Fibroblast of skin of right biceps (primary cell): ENCODE measurements at regions not wholly inside any gene's neighbourhood (a gene's known extent, or its start where the extent isn't known, plus 50 kb on each side); places are given as distances from the start of the nearest gene placed in this dataset.

Source experiments
- DNase-seq: peaks from one replicate; pipeline ENCODE4 v3.0.0-alpha.2; 2013

GRCh38 chr2:21646345-21646744, 522.6 kb downstream of the TDRD15 start:
- DNase-seq = no peak

GRCh38 chr2:21650569-21650968, 526.8 kb downstream of the TDRD15 start:
- peak; percentile 46 for DNase-seq

GRCh38 chr2:21655136-21655535, 531.4 kb downstream of the TDRD15 start:
- no peak for DNase-seq

- DNase-seq = no peak
Observed at GRCh38 chr2:21656330-21657075, 532.7 kb downstream of the TDRD15 start.

GRCh38 chr2:21657445-21657844, 533.7 kb downstream of the TDRD15 start:
- no peak for DNase-seq

GRCh38 chr2:21658269-21658668, 534.5 kb downstream of the TDRD15 start:
- no peak for DNase-seq

GRCh38 chr2:21658907-21659477, 535.2 kb downstream of the TDRD15 start:
- DNase-seq = no peak

GRCh38 chr2:21664083-21664482, 540.3 kb downstream of the TDRD15 start:
- no peak for DNase-seq

- DNase-seq = no peak
Observed at GRCh38 chr2:21667638-21668037, 543.9 kb downstream of the TDRD15 start.

- DNase-seq = no peak
Observed at GRCh38 chr2:21668078-21668710, 544.4 kb downstream of the TDRD15 start.

- DNase-seq = no peak
Observed at GRCh38 chr2:21676041-21676440, 552.3 kb downstream of the TDRD15 start.

- DNase-seq = peak; percentile 20
Observed at GRCh38 chr2:21676676-21677075, 552.9 kb downstream of the TDRD15 start.

GRCh38 chr2:21683838-21684237, 560.1 kb downstream of the TDRD15 start:
- no peak for DNase-seq

- no peak for DNase-seq
Observed at GRCh38 chr2:21687589-21687988, 563.8 kb downstream of the TDRD15 start.

GRCh38 chr2:21690005-21690404, 566.2 kb downstream of the TDRD15 start:
- no peak for DNase-seq

- no peak for DNase-seq
Observed at GRCh38 chr2:21693081-21693480, 569.3 kb downstream of the TDRD15 start.

- DNase-seq = no peak
Observed at GRCh38 chr2:21694079-21694878, 570.5 kb downstream of the TDRD15 start.

- DNase-seq = no peak
Observed at GRCh38 chr2:21696900-21697299, 573.1 kb downstream of the TDRD15 start.

GRCh38 chr2:21700644-21701043, 576.9 kb downstream of the TDRD15 start:
- no peak for DNase-seq

GRCh38 chr2:21710031-21710430, 586.3 kb downstream of the TDRD15 start:
- no peak for DNase-seq

GRCh38 chr2:21710496-21710895, 586.7 kb downstream of the TDRD15 start:
- DNase-seq = no peak

- DNase-seq = no peak
Observed at GRCh38 chr2:21715887-21716286, 592.1 kb downstream of the TDRD15 start.

- DNase-seq = no peak
Observed at GRCh38 chr2:21727101-21727500, 603.3 kb downstream of the TDRD15 start.

- no peak for DNase-seq
Observed at GRCh38 chr2:21728133-21728532, 604.4 kb downstream of the TDRD15 start.
